HCT116 (cell line): ENCODE measurements at regions not wholly inside any gene's neighbourhood (a gene's known extent, or its start where the extent isn't known, plus 50 kb on each side); places are given as distances from the start of the nearest gene placed in this dataset.

ENCODE experiments used
- ATAC-seq: fragments of 200-7000 bp; cut with Tn5 transposase; 2 replicates; pipeline ENCODE4 v1.9.1; 2020; ENCODE audit warnings: mild to moderate bottlenecking, moderate library complexity
- BruUV-seq: library from RNA; stranded (reverse); fragments of 400-500 nt; replicated peaks from 2 replicates; lab custom pipeline; 2021; lab: Mats Ljungman, UMichigan
- CTCF ChIA-PET: fragments of 300-600 bp; sonication (Branson Sonifier 250); formaldehyde crosslinking; loops from one replicate; lab custom pipeline; 2021; ENCODE audit warnings: antibody characterized with exemption; lab: Charles Lee
- POLR2A ChIA-PET: fragments of 300-600, 350-600 bp; sonication (Branson Sonifier 250); formaldehyde crosslinking; loops from one replicate; lab custom pipeline; 2021; ENCODE audit warnings: antibody characterized with exemption; lab: Charles Lee
- RAD21 ChIA-PET, 2 experiments: fragments of 300-600 bp; sonication (Branson Sonifier 250); formaldehyde crosslinking; loops; one replicate each; lab custom pipeline; 2023; ENCODE audit warnings: low total read pairs in 2 of 2; ENCODE audit not compliant: uncharacterized antibody in 2 of 2, unreplicated experiment in 2 of 2, low non-redundant PET in 1 of 2; lab: Charles Lee
- DNase-seq: peaks from one replicate; pipeline ENCODE4 v3.0.0-alpha.2; 2010; ENCODE audit warnings: low read depth, low spot score
- H2AFZ ChIP-seq: fragments of 200-600 bp; shearing (Covaris generic), sonication (generic); 2 replicates; pipeline ENCODE4 v1.6.1; 2017; ENCODE audit warnings: low read depth, mixed run types, mixed read lengths, antibody characterized with exemption, low read length; ENCODE audit not compliant: poor library complexity, severe bottlenecking
- H3K27ac ChIP-seq: 2 replicates; pipeline ENCODE4 v1.5.1; 2012; ENCODE audit warnings: low read depth, low read length
- H3K27me3 ChIP-seq: fragments of 200-600 bp; sonication (generic); 2 replicates; pipeline ENCODE4 v1.6.1; 2016; ENCODE audit warnings: mixed run types, low read length, mixed read lengths; ENCODE audit not compliant: insufficient read depth
- H3K36me3 ChIP-seq, 2 experiments: fragments of 200-500 bp in 1 of 2; fragments of 200-600 bp in 1 of 2; sonication (Bioruptor generic) in 1 of 2; sonication (generic) in 1 of 2; 2 replicates each; pipeline versions ENCODE4 v1.5.1 to v1.6.1; 2014 to 2016; ENCODE audit warnings: low read length in 2 of 2, inconsistent platforms in 1 of 2, mixed read lengths in 1 of 2, mixed run types in 1 of 2; ENCODE audit not compliant: insufficient read depth in 2 of 2, control insufficient read depth in 1 of 2
- H3K4me1 ChIP-seq, 2 experiments: fragments of 200-600 bp in 1 of 2; sonication (generic) in 1 of 2; 2 replicates each; pipeline versions ENCODE4 v1.5.1 to v1.6.1; 2012 to 2017; ENCODE audit warnings: low read length in 2 of 2, inconsistent platforms in 1 of 2, mild to moderate bottlenecking in 1 of 2, mixed read lengths in 1 of 2, mixed run types in 1 of 2, moderate library complexity in 1 of 2; ENCODE audit not compliant: insufficient read depth in 2 of 2, control insufficient read depth in 1 of 2
- H3K4me2 ChIP-seq: fragments of 200-600 bp; sonication (generic); 2 replicates; pipeline ENCODE4 v1.6.1; 2017; ENCODE audit warnings: mixed run types, low read length, mixed read lengths
- H3K4me3 ChIP-seq, 2 experiments: fragments of 200-600 bp in 1 of 2; sonication (generic) in 1 of 2; replicated peaks in 1 of 2; 2 replicates each; pipeline ENCODE4 v1.5.1; 2011 to 2016; ENCODE audit warnings: low read length in 2 of 2, control low read depth in 1 of 2, low read depth in 1 of 2, mild to moderate bottlenecking in 1 of 2, mixed read lengths in 1 of 2, mixed run types in 1 of 2
- H3K79me2 ChIP-seq: fragments of 200-600 bp; sonication (generic); 2 replicates; pipeline ENCODE4 v1.6.1; 2017; ENCODE audit warnings: mild to moderate bottlenecking, mixed run types, low read length, moderate library complexity, mixed read lengths; ENCODE audit not compliant: insufficient read depth
- H3K9ac ChIP-seq: fragments of 200-600 bp; sonication (generic); 2 replicates; pipeline ENCODE4 v1.6.1; 2016; ENCODE audit warnings: low read length, mixed read lengths
- H3K9me2 ChIP-seq: fragments of 200-600 bp; sonication (generic), shearing (Covaris generic); 2 replicates; pipeline ENCODE4 v1.6.1; 2017; ENCODE audit warnings: mixed run types, mild to moderate bottlenecking, moderate library complexity; ENCODE audit not compliant: insufficient read depth
- H3K9me3 ChIP-seq, 2 experiments: fragments of 200-500 bp in 1 of 2; fragments of 200-600 bp in 1 of 2; sonication (Bioruptor generic) in 1 of 2; sonication (generic) in 1 of 2; 2 replicates each; pipeline ENCODE4 v1.6.1; 2014 to 2017; ENCODE audit warnings: low read length in 2 of 2, mixed read lengths in 2 of 2, inconsistent platforms in 1 of 2, low read depth in 1 of 2, mild to moderate bottlenecking in 1 of 2, mixed run types in 1 of 2, moderate library complexity in 1 of 2; ENCODE audit not compliant: control insufficient read depth in 1 of 2, insufficient read depth in 1 of 2
- H4K20me1 ChIP-seq: fragments of 200-600 bp; sonication (generic), shearing (Covaris generic); 2 replicates; pipeline ENCODE4 v1.6.1; 2017; ENCODE audit warnings: mixed run types, mild to moderate bottlenecking, moderate library complexity; ENCODE audit not compliant: insufficient read depth
- CEBPB ChIP-seq: IDR thresholded peaks from 2 replicates; pipeline ENCODE4 v1.6.1; 2012; ENCODE audit warnings: low read depth
- ELF1 ChIP-seq: IDR thresholded peaks from 2 replicates; pipeline ENCODE4 v1.6.1; 2012; ENCODE audit warnings: low read depth, borderline replicate concordance
- EZH2 ChIP-seq: fragments of 200-600 bp; sonication (generic); IDR thresholded peaks from 2 replicates; pipeline ENCODE4 v1.6.1; 2017; ENCODE audit warnings: antibody characterized with exemption, mixed run types
- EZH2phosphoT487 ChIP-seq: fragments of 200-600 bp; IDR thresholded peaks from 2 replicates; pipeline ENCODE4 v1.6.1; 2018; ENCODE audit warnings: antibody characterized with exemption, borderline replicate concordance
- FOSL1 ChIP-seq: IDR thresholded peaks from 2 replicates; pipeline ENCODE4 v1.6.1; 2012; ENCODE audit warnings: low read depth
- POLR2A ChIP-seq: IDR thresholded peaks from 2 replicates; pipeline ENCODE4 v1.7.0; 2011; ENCODE audit warnings: borderline replicate concordance; ENCODE audit not compliant: insufficient read depth, insufficient read length; ENCODE audit errors: extremely low read depth
- POLR2AphosphoS5 ChIP-seq: IDR thresholded peaks from 2 replicates; pipeline ENCODE4 v1.6.1; 2011; ENCODE audit warnings: mild to moderate bottlenecking, low read depth, low read length, moderate library complexity
- SIN3A ChIP-seq: IDR thresholded peaks from 2 replicates; pipeline ENCODE4 v1.6.1; 2012; ENCODE audit warnings: low read depth
- SP1 ChIP-seq: IDR thresholded peaks from 2 replicates; pipeline ENCODE4 v1.6.1; 2012; ENCODE audit warnings: low read depth
- SRF ChIP-seq: IDR thresholded peaks from 2 replicates; pipeline ENCODE4 v1.6.1; 2012; ENCODE audit warnings: low read depth
- TCF7L2 ChIP-seq: IDR thresholded peaks from 2 replicates; pipeline ENCODE4 v1.7.0; 2011; ENCODE audit warnings: borderline replicate concordance, inconsistent platforms; ENCODE audit not compliant: insufficient read depth, insufficient read length; ENCODE audit errors: extremely low read depth
- YY1 ChIP-seq: IDR thresholded peaks from 2 replicates; pipeline ENCODE4 v1.6.1; 2011; ENCODE audit warnings: low read length, low read depth, moderate library complexity, mild to moderate bottlenecking; ENCODE audit not compliant: insufficient replicate concordance; ENCODE audit errors: extremely low read depth
- ZNF274 ChIP-seq: fragments of 200-500 bp; sonication (Bioruptor generic); IDR thresholded peaks from 2 replicates; pipeline ENCODE4 v1.6.1; 2014; ENCODE audit warnings: mild to moderate bottlenecking, low read depth, low read length, inconsistent platforms
- intact Hi-C: fragments of 100-400 bp; cut with micrococcal nuclease; formaldehyde crosslinking; loops from 2 replicates; pipeline ENCODE4 v1.10.0; 2022
- TF ChIP-seq, protein P1 (sequence below), 3 experiments: fragments of 200-600 bp in 1 of 3; sonication (generic) in 1 of 3; IDR thresholded peaks in 2 of 3; conservative IDR thresholded peaks in 1 of 3; 2 replicates each; pipeline ENCODE4 v1.5.1; 2012 to 2017; ENCODE audit warnings: low read depth in 2 of 3, low read length in 2 of 3, antibody characterized with exemption in 1 of 3, borderline replicate concordance in 1 of 3, control low read depth in 1 of 3, mild to moderate bottlenecking in 1 of 3, mixed read lengths in 1 of 3, mixed run types in 1 of 3, moderate library complexity in 1 of 3; ENCODE audit not compliant: insufficient read depth in 1 of 3
- TF ChIP-seq, protein P2 (sequence below): IDR thresholded peaks from 2 replicates; pipeline ENCODE4 v1.6.1; 2012

DNA sequence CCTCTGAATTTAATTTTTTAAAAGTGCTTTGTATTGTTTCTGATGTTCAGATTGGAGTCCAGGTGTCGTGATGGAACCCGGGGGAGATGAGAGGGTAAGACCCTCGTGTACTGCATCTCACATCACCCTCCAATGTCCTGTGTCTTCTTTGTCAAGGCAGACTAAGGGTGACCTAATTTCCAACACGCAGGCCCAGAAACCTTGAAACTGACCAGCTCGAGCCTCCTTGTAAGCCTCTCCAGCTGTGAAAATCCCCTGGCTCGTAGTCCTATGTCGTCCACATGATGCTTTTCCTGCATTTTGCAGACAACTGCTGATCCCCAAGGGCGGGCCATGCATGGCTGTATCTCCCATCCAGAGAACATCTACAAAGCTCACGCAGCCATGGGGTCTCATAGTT, 220.2 kb downstream of the ARHGAP12 start:
- DNase-seq, result no peak
- intact Hi-C loops, result no loop called here
- ChIA-PET POLR2A (no interaction called here), CTCF (interaction anchor here (0.8 to 1.3 kb wide), 2 partner anchors 61 to 100 kb away, joined by 3 to 5 read pairs; no protein-coding TSS in a partner anchor), RAD21 (interaction anchor here in 1 of 2 experiments (1.1 kb wide), 1 partner anchor 62 kb away, joined by 3 read pairs; no protein-coding TSS in a partner anchor)
- Histone ChIP-seq H3K27me3 (no peaks in the 10 kb centered on the region), H3K79me2 (no peaks in the 10 kb centered on the region), H3K9me3 (peaks cover 0 to 4% of the 10 kb centered on the region in 2 experiments; a peak in 2 of 4 replicates), H4K20me1 (no peaks in the 10 kb centered on the region), H3K9me2 (no peaks in the 10 kb centered on the region), H3K36me3 (no peaks in the 10 kb centered on the region), H3K4me2 (no peak overlapping the region), H2AFZ (no peak overlapping the region), H3K27ac (no peak overlapping the region), H3K4me3 (no peak overlapping the region), H3K4me1 (no peaks in the 10 kb centered on the region), H3K9ac (no peak overlapping the region)
- no TSS peak for BruUV-seq
- ATAC-seq, result no peak
- TF ChIP-seq FOSL1 (no peak), SP1 (no peak), CEBPB (no peak), TCF7L2 (no peak), POLR2AphosphoS5 (no peak), SIN3A (no peak), ELF1 (no peak), EZH2phosphoT487 (no peak), SRF (no peak), POLR2A (no peak), ZNF274 (no peak), YY1 (no peak), EZH2 (no peak)
- TF ChIP-seq, protein P1, sequence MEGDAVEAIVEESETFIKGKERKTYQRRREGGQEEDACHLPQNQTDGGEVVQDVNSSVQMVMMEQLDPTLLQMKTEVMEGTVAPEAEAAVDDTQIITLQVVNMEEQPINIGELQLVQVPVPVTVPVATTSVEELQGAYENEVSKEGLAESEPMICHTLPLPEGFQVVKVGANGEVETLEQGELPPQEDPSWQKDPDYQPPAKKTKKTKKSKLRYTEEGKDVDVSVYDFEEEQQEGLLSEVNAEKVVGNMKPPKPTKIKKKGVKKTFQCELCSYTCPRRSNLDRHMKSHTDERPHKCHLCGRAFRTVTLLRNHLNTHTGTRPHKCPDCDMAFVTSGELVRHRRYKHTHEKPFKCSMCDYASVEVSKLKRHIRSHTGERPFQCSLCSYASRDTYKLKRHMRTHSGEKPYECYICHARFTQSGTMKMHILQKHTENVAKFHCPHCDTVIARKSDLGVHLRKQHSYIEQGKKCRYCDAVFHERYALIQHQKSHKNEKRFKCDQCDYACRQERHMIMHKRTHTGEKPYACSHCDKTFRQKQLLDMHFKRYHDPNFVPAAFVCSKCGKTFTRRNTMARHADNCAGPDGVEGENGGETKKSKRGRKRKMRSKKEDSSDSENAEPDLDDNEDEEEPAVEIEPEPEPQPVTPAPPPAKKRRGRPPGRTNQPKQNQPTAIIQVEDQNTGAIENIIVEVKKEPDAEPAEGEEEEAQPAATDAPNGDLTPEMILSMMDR (IDR thresholded peaks at IDR 0.05 in 2 of 3, conservative IDR thresholded peaks at IDR 0.05 in 1 of 3; ENCODE audit: borderline replicate concordance in 1 of 3, insufficient read depth in 1 of 3, low read depth in 2 of 3, low read length in 2 of 3), result no peak
- TF ChIP-seq, protein P2, sequence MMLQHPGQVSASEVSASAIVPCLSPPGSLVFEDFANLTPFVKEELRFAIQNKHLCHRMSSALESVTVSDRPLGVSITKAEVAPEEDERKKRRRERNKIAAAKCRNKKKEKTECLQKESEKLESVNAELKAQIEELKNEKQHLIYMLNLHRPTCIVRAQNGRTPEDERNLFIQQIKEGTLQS, result no peak
